ENCODE measurements at regions not wholly inside any gene's neighbourhood (a gene's known extent, or its start where the extent isn't known, plus 50 kb on each side); places are given as distances from the start of the nearest gene placed in this dataset.

GRCh38 chr9:36728651-36729520, 156.2 kb downstream of the MELK start:
- no peak overlapping the region for H3K27ac ChIP-seq
- peak; percentile 64 for DNase-seq (ENCODE audit: low spot score)
- CTCF ChIA-PET, result interaction anchor here (0.5 to 1.9 kb wide), 17 partner anchors 12 to 804 kb away, joined by 3 to 15 read pairs (median 3); no protein-coding TSS in a partner anchor
- POLR2A ChIA-PET (ENCODE audit: low non-redundant PET), result no interaction called here
- TF ChIP-seq, protein P1, sequence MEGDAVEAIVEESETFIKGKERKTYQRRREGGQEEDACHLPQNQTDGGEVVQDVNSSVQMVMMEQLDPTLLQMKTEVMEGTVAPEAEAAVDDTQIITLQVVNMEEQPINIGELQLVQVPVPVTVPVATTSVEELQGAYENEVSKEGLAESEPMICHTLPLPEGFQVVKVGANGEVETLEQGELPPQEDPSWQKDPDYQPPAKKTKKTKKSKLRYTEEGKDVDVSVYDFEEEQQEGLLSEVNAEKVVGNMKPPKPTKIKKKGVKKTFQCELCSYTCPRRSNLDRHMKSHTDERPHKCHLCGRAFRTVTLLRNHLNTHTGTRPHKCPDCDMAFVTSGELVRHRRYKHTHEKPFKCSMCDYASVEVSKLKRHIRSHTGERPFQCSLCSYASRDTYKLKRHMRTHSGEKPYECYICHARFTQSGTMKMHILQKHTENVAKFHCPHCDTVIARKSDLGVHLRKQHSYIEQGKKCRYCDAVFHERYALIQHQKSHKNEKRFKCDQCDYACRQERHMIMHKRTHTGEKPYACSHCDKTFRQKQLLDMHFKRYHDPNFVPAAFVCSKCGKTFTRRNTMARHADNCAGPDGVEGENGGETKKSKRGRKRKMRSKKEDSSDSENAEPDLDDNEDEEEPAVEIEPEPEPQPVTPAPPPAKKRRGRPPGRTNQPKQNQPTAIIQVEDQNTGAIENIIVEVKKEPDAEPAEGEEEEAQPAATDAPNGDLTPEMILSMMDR (conservative IDR thresholded peaks at IDR 0.05; ENCODE audit: low read depth), result peak; percentile 64

GRCh38 chr9:36729906-36730305, 157.2 kb downstream of the MELK start:
- H3K27ac ChIP-seq, result no peak overlapping the region
- DNase-seq (ENCODE audit: low spot score), result no peak
- ChIA-PET CTCF (interaction anchor here (1.9 kb wide), 1 partner anchor 97 kb away, joined by 11 read pairs; no protein-coding TSS in a partner anchor), POLR2A (ENCODE audit: low non-redundant PET) (no interaction called here)
- TF ChIP-seq, protein P1 (conservative IDR thresholded peaks at IDR 0.05; ENCODE audit: low read depth), result no peak

- H3K27ac ChIP-seq, result no peak overlapping the region
- ChIA-PET POLR2A (ENCODE audit: low non-redundant PET) (no interaction called here), CTCF (no interaction called here)
- TF ChIP-seq, protein P1 (conservative IDR thresholded peaks at IDR 0.05; ENCODE audit: low read depth), result no peak
- no peak for DNase-seq (ENCODE audit: low spot score)
Observed at GRCh38 chr9:36730414-36730813, 157.7 kb downstream of the MELK start.

- CTCF ChIA-PET, result interaction anchor here (0.6 to 0.7 kb wide), 3 partner anchors 160 to 1017 kb away, joined by 3 to 5 read pairs (median 4); no protein-coding TSS in a partner anchor
- H3K27ac ChIP-seq, result no peak overlapping the region
- TF ChIP-seq, protein P1 (conservative IDR thresholded peaks at IDR 0.05; ENCODE audit: low read depth), result no peak
- POLR2A ChIA-PET (ENCODE audit: low non-redundant PET), result no interaction called here
- DNase-seq (ENCODE audit: low spot score), result no peak
Observed at GRCh38 chr9:36731068-36731956, 158.6 kb downstream of the MELK start.

GRCh38 chr9:36734737-36735136, 162.0 kb downstream of the MELK start:
- POLR2A ChIA-PET (ENCODE audit: low non-redundant PET), result no interaction called here

DNA sequence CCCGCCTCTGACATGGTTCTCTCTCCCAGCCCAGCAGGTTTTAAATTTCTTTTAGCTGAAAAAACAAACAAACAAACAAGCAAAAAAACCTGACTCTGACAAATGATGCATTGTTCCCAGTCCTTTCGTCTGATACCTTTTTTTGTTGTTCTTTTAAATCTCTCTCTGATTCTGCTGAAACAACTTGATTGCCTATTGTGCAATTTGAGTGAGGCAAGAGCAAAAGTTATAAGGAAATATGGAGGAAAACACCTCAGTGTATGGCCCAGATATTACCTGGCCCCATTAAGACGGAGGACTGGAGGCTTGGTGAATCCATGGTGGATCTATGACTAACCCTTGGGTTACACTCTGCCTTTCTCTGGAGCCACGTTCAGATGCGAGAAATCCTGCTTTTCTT, 164.0 kb downstream of the MELK start:
- ChIA-PET CTCF (no interaction called here), POLR2A (ENCODE audit: low non-redundant PET) (no interaction called here)

More at GRCh38 chr9:36734737-36735136, 162.0 kb downstream of the MELK start:
- CTCF ChIA-PET, result no interaction called here
- TF ChIP-seq, protein P1 (conservative IDR thresholded peaks at IDR 0.05; ENCODE audit: low read depth), result no peak
- no peak for DNase-seq (ENCODE audit: low spot score)
- H3K27ac ChIP-seq, result no peak overlapping the region

More for the DNA sequence above, 164.0 kb downstream of the MELK start:
- TF ChIP-seq, protein P1 (conservative IDR thresholded peaks at IDR 0.05; ENCODE audit: low read depth), result no peak
- no peak for DNase-seq (ENCODE audit: low spot score)
- no peak overlapping the region for H3K27ac ChIP-seq
